Stimulated activated CD8-positive, alpha-beta memory T cell treated with anti-CD3 and anti-CD28 coated beads, Interleukin-15, amount 100 ng/mL, for 48 hours (primary cell): ENCODE measurements at regions not wholly inside any gene's neighbourhood (a gene's known extent, or its start where the extent isn't known, plus 50 kb on each side); places are given as distances from the start of the nearest gene placed in this dataset.
"Not testable (repeated sequence)": the region's sequence is repeated elsewhere in the genome, so short reads cannot be mapped to it uniquely, and the experiment has no call there.

Experiments used
- DNase-seq, 2 donors: peaks; one replicate each; pipeline ENCODE4 v3.0.0-alpha.2; 2020; ENCODE audit warnings: low read depth in 2 of 2

- DNase-seq: no peak
Measured at GRCh38 chr2:129504646-129505045, 474.8 kb upstream of the RAB6C start.

GRCh38 chr2:129518937-129519336, 460.5 kb upstream of the RAB6C start:
- no peak for DNase-seq

- DNase-seq: not testable (repeated sequence)
Measured at GRCh38 chr2:129532158-129532557, 447.3 kb upstream of the RAB6C start.

- no peak for DNase-seq
Measured at GRCh38 chr2:129548880-129549279, 430.6 kb upstream of the RAB6C start.

GRCh38 chr2:129550536-129550935, 428.9 kb upstream of the RAB6C start:
- DNase-seq: no peak

GRCh38 chr2:129554373-129554772, 425.1 kb upstream of the RAB6C start:
- no peak for DNase-seq

- no peak for DNase-seq
Measured at GRCh38 chr2:129559101-129559500, 420.4 kb upstream of the RAB6C start.

GRCh38 chr2:129565551-129566109, 413.8 kb upstream of the RAB6C start:
- no peak for DNase-seq

GRCh38 chr2:129570812-129571211, 408.7 kb upstream of the RAB6C start:
- DNase-seq: not testable (repeated sequence)

GRCh38 chr2:129575431-129575830, 404.0 kb upstream of the RAB6C start:
- DNase-seq: no peak

- DNase-seq: no peak
Measured at GRCh38 chr2:129575880-129576279, 403.6 kb upstream of the RAB6C start.

- no peak for DNase-seq
Measured at GRCh38 chr2:129580001-129580400, 399.5 kb upstream of the RAB6C start.

GRCh38 chr2:129585760-129586159, 393.7 kb upstream of the RAB6C start:
- DNase-seq: no peak

- no peak for DNase-seq
Measured at GRCh38 chr2:129587426-129588064, 391.9 kb upstream of the RAB6C start.

GRCh38 chr2:129604560-129604959, 374.9 kb upstream of the RAB6C start:
- no peak for DNase-seq

GRCh38 chr2:129605646-129606045, 373.8 kb upstream of the RAB6C start:
- DNase-seq: no peak

- no peak for DNase-seq
Measured at GRCh38 chr2:129606496-129607270, 372.8 kb upstream of the RAB6C start.

- no peak for DNase-seq
Measured at GRCh38 chr2:129609224-129609623, 370.2 kb upstream of the RAB6C start.

- DNase-seq: no peak
Measured at GRCh38 chr2:129610766-129611165, 368.7 kb upstream of the RAB6C start.

- DNase-seq: no peak
Measured at GRCh38 chr2:129611471-129611870, 368.0 kb upstream of the RAB6C start.

GRCh38 chr2:129619471-129619870, 360.0 kb upstream of the RAB6C start:
- no peak for DNase-seq

GRCh38 chr2:129620411-129620810, 359.1 kb upstream of the RAB6C start:
- no peak for DNase-seq

- no peak for DNase-seq
Measured at GRCh38 chr2:129623783-129624182, 355.7 kb upstream of the RAB6C start.
